ENCODE measurements at regions not wholly inside any gene's neighbourhood (a gene's known extent, or its start where the extent isn't known, plus 50 kb on each side); places are given as distances from the start of the nearest gene placed in this dataset.

DNA sequence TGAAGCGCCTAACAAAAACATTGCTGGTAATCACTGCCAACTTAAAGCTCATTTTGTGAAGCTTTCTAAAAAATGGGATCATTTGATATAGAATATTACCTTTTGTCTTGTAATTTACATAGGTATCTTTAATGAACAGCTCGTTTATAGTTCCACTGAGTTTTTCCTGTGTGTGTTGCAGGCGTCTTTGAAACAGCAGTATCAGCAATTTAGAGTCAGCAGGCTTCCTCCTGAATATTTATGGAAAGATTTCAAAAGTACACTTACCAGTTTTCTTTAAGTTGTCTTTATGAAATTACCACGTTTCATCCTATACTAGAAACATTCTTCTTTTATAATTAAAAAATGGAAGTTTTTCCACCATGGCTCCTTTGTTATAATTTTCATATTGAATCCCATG lies 140.3 kb upstream of the GRIN3A start:
- Histone ChIP-seq H3K9me3 (no peaks in the 10 kb centered on the region), H3K4me1 (no peaks in the 10 kb centered on the region), H3K4me3 (no peak overlapping the region), H3K36me3 (no peaks in the 10 kb centered on the region), H3K27ac (no peak overlapping the region), H3K27me3 (no peaks in the 10 kb centered on the region)
- ATAC-seq (no peak), DNase-seq (no peak)
- in situ Hi-C loops (cut with MboI; ENCODE audit: low sequenced_read_pairs in 4 of 4): no loop called here
- intact Hi-C loops (cut with DNase I; ENCODE audit: low total_unique reads): no loop called here
- TF ChIP-seq, protein P1, sequence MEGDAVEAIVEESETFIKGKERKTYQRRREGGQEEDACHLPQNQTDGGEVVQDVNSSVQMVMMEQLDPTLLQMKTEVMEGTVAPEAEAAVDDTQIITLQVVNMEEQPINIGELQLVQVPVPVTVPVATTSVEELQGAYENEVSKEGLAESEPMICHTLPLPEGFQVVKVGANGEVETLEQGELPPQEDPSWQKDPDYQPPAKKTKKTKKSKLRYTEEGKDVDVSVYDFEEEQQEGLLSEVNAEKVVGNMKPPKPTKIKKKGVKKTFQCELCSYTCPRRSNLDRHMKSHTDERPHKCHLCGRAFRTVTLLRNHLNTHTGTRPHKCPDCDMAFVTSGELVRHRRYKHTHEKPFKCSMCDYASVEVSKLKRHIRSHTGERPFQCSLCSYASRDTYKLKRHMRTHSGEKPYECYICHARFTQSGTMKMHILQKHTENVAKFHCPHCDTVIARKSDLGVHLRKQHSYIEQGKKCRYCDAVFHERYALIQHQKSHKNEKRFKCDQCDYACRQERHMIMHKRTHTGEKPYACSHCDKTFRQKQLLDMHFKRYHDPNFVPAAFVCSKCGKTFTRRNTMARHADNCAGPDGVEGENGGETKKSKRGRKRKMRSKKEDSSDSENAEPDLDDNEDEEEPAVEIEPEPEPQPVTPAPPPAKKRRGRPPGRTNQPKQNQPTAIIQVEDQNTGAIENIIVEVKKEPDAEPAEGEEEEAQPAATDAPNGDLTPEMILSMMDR (IDR thresholded peaks at IDR 0.05 in 4 of 5, conservative IDR thresholded peaks at IDR 0.05 in 1 of 5): no peak
- TF ChIP-seq POLR2A (IDR thresholded peaks at IDR 0.05): no peak

DNA sequence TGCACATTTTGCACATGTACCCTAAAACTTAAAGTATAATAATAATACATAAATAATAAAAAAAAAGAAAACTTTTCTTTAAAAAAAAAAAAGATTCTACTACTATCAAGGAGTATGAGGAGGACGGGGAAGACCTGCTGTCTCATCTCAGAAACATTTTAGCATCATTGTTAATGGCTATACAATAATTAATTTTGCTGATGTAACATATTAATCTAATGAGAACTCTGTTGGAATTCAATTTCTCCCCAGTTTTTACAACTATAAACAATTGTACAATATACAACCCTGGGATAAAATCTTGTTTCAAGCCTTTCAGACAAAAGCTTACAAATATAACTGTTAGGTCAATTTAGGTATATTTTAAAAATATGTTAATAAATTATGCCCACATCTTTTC lies 139.0 kb upstream of the GRIN3A start:
- H3K4me3 ChIP-seq: no peak overlapping the region
- H3K4me1 ChIP-seq: no peaks in the 10 kb centered on the region
- TF ChIP-seq, protein P1 (IDR thresholded peaks at IDR 0.05 in 4 of 5, conservative IDR thresholded peaks at IDR 0.05 in 1 of 5): no peak
- TF ChIP-seq POLR2A (IDR thresholded peaks at IDR 0.05): no peak
- no peak overlapping the region for H3K27ac ChIP-seq
- ATAC-seq (no peak), DNase-seq (no peak)
- no peaks in the 10 kb centered on the region for H3K27me3 ChIP-seq
- in situ Hi-C loops (cut with MboI; ENCODE audit: low sequenced_read_pairs in 4 of 4) (no loop called here), intact Hi-C loops (cut with DNase I; ENCODE audit: low total_unique reads) (no loop called here)
- H3K9me3 ChIP-seq: no peaks in the 10 kb centered on the region
- no peaks in the 10 kb centered on the region for H3K36me3 ChIP-seq

DNA sequence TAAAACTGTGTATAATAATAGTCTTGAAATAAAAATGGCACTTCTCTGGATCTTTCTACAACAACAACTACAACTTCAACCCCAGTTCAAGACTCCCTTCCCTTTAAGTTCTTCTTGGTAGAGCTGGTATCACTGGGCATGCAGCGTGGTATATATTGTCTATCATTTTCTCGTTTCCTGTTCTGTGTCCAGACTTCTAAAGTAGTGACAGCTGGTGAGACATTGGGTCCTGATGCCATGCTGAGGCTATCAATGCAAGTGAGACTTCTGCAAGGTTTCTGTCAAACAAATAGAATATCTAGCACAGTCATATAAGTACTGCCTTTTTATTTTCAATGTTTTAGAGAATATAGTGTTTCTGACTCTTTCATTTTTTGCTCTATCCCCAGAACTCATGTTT lies 123.0 kb upstream of the GRIN3A start:
- in situ Hi-C loops (cut with MboI; ENCODE audit: low sequenced_read_pairs in 4 of 4) (no loop called here), intact Hi-C loops (cut with DNase I; ENCODE audit: low total_unique reads) (no loop called here)
- Histone ChIP-seq H3K9me3 (no peaks in the 10 kb centered on the region), H3K27me3 (no peaks in the 10 kb centered on the region), H3K27ac (no peak overlapping the region), H3K4me3 (no peak overlapping the region), H3K4me1 (no peaks in the 10 kb centered on the region), H3K36me3 (no peaks in the 10 kb centered on the region)
- DNase-seq (no peak), ATAC-seq (no peak)
- TF ChIP-seq POLR2A (IDR thresholded peaks at IDR 0.05): no peak
- TF ChIP-seq, protein P1 (IDR thresholded peaks at IDR 0.05 in 4 of 5, conservative IDR thresholded peaks at IDR 0.05 in 1 of 5): no peak

DNA sequence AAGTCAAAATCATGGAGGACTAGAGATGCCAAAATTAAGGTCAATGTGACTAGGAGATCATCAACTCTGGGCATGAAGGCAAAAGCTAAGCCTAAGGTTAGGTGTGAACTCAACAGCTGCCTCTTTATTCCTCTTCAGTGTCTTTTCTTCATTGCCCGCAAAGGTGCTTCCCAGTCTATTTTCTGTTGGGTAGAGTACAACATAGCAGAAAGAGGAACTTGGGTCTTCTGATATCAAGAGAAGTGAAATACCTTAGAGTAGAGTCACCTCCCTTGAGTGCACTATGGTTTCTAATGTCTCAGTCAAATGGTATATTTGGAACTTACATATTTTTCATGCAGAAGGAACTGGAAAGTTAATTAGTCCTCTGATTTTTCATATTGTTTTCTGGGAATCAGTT lies 122.5 kb upstream of the GRIN3A start:
- Histone ChIP-seq H3K4me3 (no peak overlapping the region), H3K27me3 (no peaks in the 10 kb centered on the region), H3K9me3 (no peaks in the 10 kb centered on the region), H3K4me1 (no peaks in the 10 kb centered on the region), H3K36me3 (no peaks in the 10 kb centered on the region), H3K27ac (no peak overlapping the region)
- in situ Hi-C loops (cut with MboI; ENCODE audit: low sequenced_read_pairs in 4 of 4): no loop called here
- DNase-seq (no peak), ATAC-seq (no peak)
- intact Hi-C loops (cut with DNase I; ENCODE audit: low total_unique reads): no loop called here
- TF ChIP-seq, protein P1 (IDR thresholded peaks at IDR 0.05 in 4 of 5, conservative IDR thresholded peaks at IDR 0.05 in 1 of 5): no peak
- no peak for TF ChIP-seq POLR2A (IDR thresholded peaks at IDR 0.05)

DNA sequence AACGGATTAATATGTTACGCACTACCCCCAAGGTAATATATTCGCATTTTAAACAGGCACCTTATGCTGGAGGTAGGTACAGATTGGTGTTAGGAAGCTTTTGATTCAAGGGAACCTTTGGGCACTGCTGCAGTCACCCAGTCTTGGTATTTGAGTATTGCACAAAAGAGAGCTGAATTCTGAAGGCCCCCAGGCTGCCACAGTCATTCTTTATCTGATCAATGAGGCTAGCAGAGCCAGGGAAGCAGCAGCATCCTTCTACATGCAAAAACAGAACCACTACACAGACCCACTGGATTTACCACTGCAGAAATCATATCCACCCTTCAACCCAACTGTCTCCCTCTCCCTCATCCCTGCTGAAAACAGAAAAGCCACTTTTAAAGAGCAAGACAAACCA lies 121.2 kb upstream of the GRIN3A start:
- TF ChIP-seq, protein P1 (IDR thresholded peaks at IDR 0.05 in 4 of 5, conservative IDR thresholded peaks at IDR 0.05 in 1 of 5): no peak
- TF ChIP-seq POLR2A (IDR thresholded peaks at IDR 0.05): no peak
- intact Hi-C loops (cut with DNase I; ENCODE audit: low total_unique reads) (no loop called here), in situ Hi-C loops (cut with MboI; ENCODE audit: low sequenced_read_pairs in 4 of 4) (no loop called here)
- Histone ChIP-seq H3K9me3 (no peaks in the 10 kb centered on the region), H3K27ac (no peak overlapping the region), H3K36me3 (no peaks in the 10 kb centered on the region), H3K27me3 (no peaks in the 10 kb centered on the region), H3K4me3 (no peak overlapping the region), H3K4me1 (no peaks in the 10 kb centered on the region)
- DNase-seq (no peak), ATAC-seq (no peak)
